Panc1 (cell line): ENCODE measurements at regions not wholly inside any gene's neighbourhood (a gene's known extent, or its start where the extent isn't known, plus 50 kb on each side); places are given as distances from the start of the nearest gene placed in this dataset.

Experiments
- ATAC-seq: fragments of 200-7000 bp; cut with Tn5 transposase; 2 replicates; pipeline ENCODE4 v1.9.1; 2020; ENCODE audit warnings: mild to moderate bottlenecking, moderate library complexity
- BruUV-seq: library from RNA; stranded (reverse); fragments of 400-500 nt; replicated peaks from 2 replicates; lab custom pipeline; 2021; lab: Mats Ljungman, UMichigan
- CTCF ChIA-PET: fragments of 300-600 bp; sonication (Branson Sonifier 250); formaldehyde crosslinking; loops from one replicate; lab custom pipeline; 2022; ENCODE audit warnings: antibody characterized with exemption; lab: Charles Lee
- POLR2A ChIA-PET: fragments of 300-600 bp; sonication (Branson Sonifier 250); formaldehyde crosslinking; loops from one replicate; lab custom pipeline; 2022; ENCODE audit warnings: antibody characterized with exemption; lab: Charles Lee
- DNase-seq: peaks from one replicate; pipeline ENCODE4 v3.0.0-alpha.2; 2010; ENCODE audit warnings: low read depth, low spot score
- H3K27ac ChIP-seq: 2 replicates; pipeline ENCODE4 v1.5.1; 2011; ENCODE audit warnings: mild to moderate bottlenecking, low read length, inconsistent platforms
- H3K27me3 ChIP-seq: fragments of 200-500 bp; sonication (Bioruptor generic); 2 replicates; pipeline ENCODE4 v1.6.0; 2014; ENCODE audit warnings: low read length, inconsistent platforms; ENCODE audit not compliant: control insufficient read depth, insufficient read depth
- H3K36me3 ChIP-seq: fragments of 200-500 bp; sonication (Bioruptor generic); 2 replicates; pipeline ENCODE4 v1.5.1; 2014; ENCODE audit warnings: inconsistent platforms, mild to moderate bottlenecking, low read length, moderate library complexity; ENCODE audit not compliant: control insufficient read depth, insufficient read depth
- H3K4me1 ChIP-seq: 2 replicates; pipeline ENCODE4 v1.5.1; 2011; ENCODE audit warnings: inconsistent platforms, mild to moderate bottlenecking, low read length, moderate library complexity; ENCODE audit not compliant: control insufficient read depth, insufficient read depth
- H3K4me3 ChIP-seq, 2 experiments: 2 replicates each; pipeline ENCODE4 v1.5.1; 2011 to 2012; ENCODE audit warnings: low read depth in 2 of 2, low read length in 2 of 2, mild to moderate bottlenecking in 2 of 2, inconsistent platforms in 1 of 2, moderate library complexity in 1 of 2
- H3K9me3 ChIP-seq: fragments of 200-500 bp; sonication (Bioruptor generic); 2 replicates; pipeline ENCODE4 v1.5.1; 2014; ENCODE audit warnings: low read depth, mild to moderate bottlenecking, inconsistent platforms, low read length, moderate library complexity; ENCODE audit not compliant: control insufficient read depth, insufficient read depth
- CTCF ChIP-seq: fragments of 450-650 bp; IDR thresholded peaks from 2 replicates; pipeline ENCODE4 v1.5.1; 2017; ENCODE audit warnings: mild to moderate bottlenecking
- POLR2AphosphoS5 ChIP-seq: IDR thresholded peaks from 2 replicates; pipeline ENCODE4 v1.6.1; 2012; ENCODE audit warnings: mild to moderate bottlenecking, low read depth, low read length, moderate library complexity
- REST ChIP-seq, 2 experiments: IDR thresholded peaks; 2 replicates each; pipeline ENCODE4 v1.6.1; 2011 to 2012; ENCODE audit warnings: low read depth in 2 of 2, control low read depth in 1 of 2, low read length in 1 of 2, mild to moderate bottlenecking in 1 of 2, moderate library complexity in 1 of 2; ENCODE audit not compliant: insufficient read depth in 1 of 2
- SIN3A ChIP-seq: IDR thresholded peaks from 2 replicates; pipeline ENCODE4 v1.6.1; 2012; ENCODE audit warnings: low read depth, mild to moderate bottlenecking, low read length, moderate library complexity, borderline replicate concordance; ENCODE audit not compliant: insufficient read depth
- TCF7L2 ChIP-seq: IDR thresholded peaks from 2 replicates; pipeline ENCODE4 v1.6.1; 2011; ENCODE audit warnings: mild to moderate bottlenecking, low read depth, low read length, inconsistent platforms
- in situ Hi-C: cut with HindIII; loops from 2 replicates; pipeline ENCODE4 v1.10.0; 2016; ENCODE audit warnings: low sequenced_read_pairs, low pct_unique_long_range_greater_than_20kb
- intact Hi-C: fragments of 100-400 bp; cut with micrococcal nuclease; formaldehyde crosslinking; loops from one replicate; pipeline ENCODE4 v1.10.0; 2022; ENCODE audit not compliant: unreplicated experiment

DNA sequence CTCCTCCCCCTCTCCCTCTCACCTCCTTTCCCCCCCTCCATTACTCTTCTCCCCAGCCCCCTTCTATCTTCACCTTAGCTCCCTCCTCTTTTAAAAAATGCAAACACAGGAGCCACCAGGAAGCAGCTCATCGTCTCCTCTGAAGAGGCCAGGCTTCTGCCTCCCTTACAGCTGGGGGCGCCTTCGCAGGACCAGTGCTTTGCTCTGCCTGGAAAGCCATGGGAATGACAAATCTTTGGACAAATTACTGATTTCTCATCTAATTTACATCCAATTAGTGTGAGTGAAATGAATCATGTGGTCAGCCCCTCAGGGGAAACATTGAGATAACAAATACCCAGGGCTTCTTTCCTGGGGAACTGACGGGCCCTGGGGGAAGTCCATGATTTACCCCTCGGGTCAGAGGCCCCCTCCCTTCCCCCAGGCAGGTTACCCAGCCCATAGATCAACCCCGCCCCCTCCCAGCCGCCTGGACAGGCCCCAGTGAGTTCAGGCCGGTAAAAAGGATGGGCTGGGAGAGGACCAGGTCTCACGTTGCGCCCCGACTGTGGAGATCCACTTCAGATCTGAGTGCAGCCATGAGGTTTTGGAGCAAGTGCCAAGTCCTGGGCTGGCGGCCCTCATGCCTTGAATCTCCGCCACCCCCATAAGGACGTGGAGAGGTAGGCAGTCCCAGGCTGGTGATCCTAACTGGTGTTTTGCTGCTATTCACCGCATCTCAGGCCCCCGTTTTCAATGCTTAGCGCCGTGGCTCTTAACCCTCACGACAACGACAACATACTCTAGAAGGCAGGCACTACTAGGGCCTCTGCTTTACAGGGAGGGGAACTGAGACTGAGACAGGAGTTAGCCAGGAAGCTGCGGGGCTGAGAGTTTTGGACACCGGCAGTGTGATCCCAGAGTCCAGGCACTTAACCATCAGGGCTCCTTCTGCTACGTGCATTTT, 300.8 kb downstream of the RRAGC start:
- Histone ChIP-seq H3K27me3 (peaks cover under 1% of the 10 kb centered on the region; the same call in 1 of the 2 replicates), H3K27ac (no peak overlapping the region), H3K4me1 (no peaks in the 10 kb centered on the region), H3K4me3 (no peak overlapping the region), H3K36me3 (no peaks in the 10 kb centered on the region), H3K9me3 (no peaks in the 10 kb centered on the region)
- DNase-seq (no peak), ATAC-seq (no peak)
- no TSS peak for BruUV-seq
- TF ChIP-seq TCF7L2, result no peak
- TF ChIP-seq SIN3A, result no peak
- TF ChIP-seq CTCF, result no peak
- in situ Hi-C loops (no loop called here), intact Hi-C loops (no loop called here)
- CTCF ChIA-PET, result no interaction called here
- POLR2A ChIA-PET, result no interaction called here

GRCh38 chr1:38558055-38558454, 301.5 kb downstream of the RRAGC start:
- no TSS peak for BruUV-seq

More at GRCh38 chr1:38558055-38558454, 301.5 kb downstream of the RRAGC start:
- Histone ChIP-seq H3K27ac (no peak overlapping the region), H3K27me3 (peaks cover 2% of the 10 kb centered on the region; the same call in 1 of the 2 replicates), H3K4me3 (no peak overlapping the region), H3K9me3 (no peaks in the 10 kb centered on the region), H3K36me3 (no peaks in the 10 kb centered on the region), H3K4me1 (no peaks in the 10 kb centered on the region)
- DNase-seq (no peak), ATAC-seq (no peak)
- ChIA-PET POLR2A (no interaction called here), CTCF (no interaction called here)
- in situ Hi-C loops (no loop called here), intact Hi-C loops (no loop called here)
- TF ChIP-seq REST (IDR thresholded peaks at IDR 0.05; ENCODE audit: insufficient read depth in 1 of 2, low read depth in 2 of 2, low read length in 1 of 2), result no peak
- no peak for TF ChIP-seq SIN3A
- no peak for TF ChIP-seq TCF7L2
- no peak for TF ChIP-seq CTCF
- TF ChIP-seq POLR2AphosphoS5, result no peak
